DND-41 (cell line): ENCODE measurements at regions not wholly inside any gene's neighbourhood (a gene's known extent, or its start where the extent isn't known, plus 50 kb on each side); places are given as distances from the start of the nearest gene placed in this dataset.

Experiments used
- ATAC-seq: fragments of 200-7000 bp; cut with Tn5 transposase; 3 replicates; pipeline ENCODE4 v1.9.1; 2021; ENCODE audit warnings: low read depth; ENCODE audit not compliant: insufficient read depth
- DNase-seq: peaks from one replicate; pipeline ENCODE4 v3.0.0-alpha.2; 2020
- H2AFZ ChIP-seq: 2 replicates; pipeline ENCODE4 v1.6.0; 2012; ENCODE audit warnings: low read depth, low read length
- H3K27ac ChIP-seq: 2 replicates; pipeline ENCODE4 v1.5.1; 2012; ENCODE audit warnings: low read length, inconsistent platforms
- H3K27me3 ChIP-seq: fragments of 200-600 bp; sonication (generic); 2 replicates; pipeline ENCODE4 v1.6.0; 2012; ENCODE audit warnings: low read length, mild to moderate bottlenecking, inconsistent platforms; ENCODE audit not compliant: insufficient read depth, poor library complexity
- H3K36me3 ChIP-seq: 2 replicates; pipeline ENCODE4 v1.5.1; 2012; ENCODE audit warnings: low read length, inconsistent platforms; ENCODE audit not compliant: insufficient read depth
- H3K4me1 ChIP-seq: 2 replicates; pipeline ENCODE4 v1.5.1; 2012; ENCODE audit warnings: mild to moderate bottlenecking, low read length; ENCODE audit not compliant: insufficient read depth
- H3K4me2 ChIP-seq: 2 replicates; pipeline ENCODE4 v1.6.0; 2012; ENCODE audit warnings: mild to moderate bottlenecking, moderate library complexity, low read length, inconsistent platforms; ENCODE audit not compliant: insufficient read depth
- H3K4me3 ChIP-seq, 2 experiments: fragments of 200-600 bp in 1 of 2; shearing (Covaris generic) in 1 of 2; 2 replicates each; pipeline ENCODE4 v1.5.1; 2012 to 2016; ENCODE audit warnings: inconsistent platforms in 2 of 2, low read length in 2 of 2, mild to moderate bottlenecking in 2 of 2, low read depth in 1 of 2, moderate library complexity in 1 of 2
- H3K79me2 ChIP-seq: 2 replicates; pipeline ENCODE4 v1.6.0; 2012; ENCODE audit warnings: low read length, inconsistent platforms; ENCODE audit not compliant: insufficient read depth
- H3K9ac ChIP-seq: 2 replicates; pipeline ENCODE4 v1.6.0; 2012; ENCODE audit warnings: low read depth, mild to moderate bottlenecking, inconsistent platforms, low read length, moderate library complexity
- H3K9me3 ChIP-seq: 2 replicates; pipeline ENCODE4 v1.5.1; 2012; ENCODE audit warnings: low read length, moderate library complexity, mild to moderate bottlenecking, inconsistent platforms; ENCODE audit not compliant: insufficient read depth, severe bottlenecking
- H4K20me1 ChIP-seq: 2 replicates; pipeline ENCODE4 v1.6.0; 2012; ENCODE audit warnings: low read length; ENCODE audit not compliant: insufficient read depth
- EZH2 ChIP-seq: IDR thresholded peaks from 3 replicates; pipeline ENCODE4 v1.6.1; 2012; ENCODE audit warnings: borderline replicate concordance, low read depth, mild to moderate bottlenecking, moderate library complexity, low read length, inconsistent platforms; ENCODE audit not compliant: severe bottlenecking
- TF ChIP-seq, protein P1 (sequence below): IDR thresholded peaks from 2 replicates; pipeline ENCODE4 v1.5.1; 2012; ENCODE audit warnings: borderline replicate concordance, low read length, moderate library complexity, mild to moderate bottlenecking; ENCODE audit not compliant: poor library complexity, severe bottlenecking; ENCODE audit errors: extremely low read depth

DNA sequence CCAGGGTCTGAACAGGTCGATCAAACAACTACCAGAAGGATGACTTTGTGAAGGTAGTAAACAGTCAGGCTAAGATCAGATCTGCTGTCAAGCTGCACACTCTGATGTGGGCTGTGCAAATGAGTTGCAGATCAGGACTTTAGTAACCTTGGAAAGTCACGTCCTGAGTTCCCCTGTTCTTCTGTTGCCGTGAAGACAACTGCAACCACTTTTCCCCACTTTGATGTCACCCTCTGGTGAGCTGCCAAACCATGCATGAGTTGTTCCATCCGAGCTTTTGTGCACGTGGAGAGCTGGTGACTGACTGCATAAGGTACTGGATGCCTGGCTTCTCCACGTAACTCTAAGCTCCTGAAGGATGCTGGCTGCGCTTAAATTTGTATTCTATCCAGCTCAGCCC is 111.0 kb downstream of the CD83 start:
- Histone ChIP-seq H3K27me3 (no peaks in the 10 kb centered on the region), H3K4me3 (no peak overlapping the region), H2AFZ (peak overlapping the region; percentile 6; the same call in 1 of the 2 replicates), H3K9me3 (no peaks in the 10 kb centered on the region), H3K79me2 (no peaks in the 10 kb centered on the region), H4K20me1 (no peaks in the 10 kb centered on the region), H3K27ac (peak overlapping the region; percentile 44), H3K4me1 (peaks cover 49% of the 10 kb centered on the region), H3K9ac (no peak overlapping the region), H3K36me3 (no peaks in the 10 kb centered on the region), H3K4me2 (no peak overlapping the region)
- ATAC-seq (peak; percentile 84), DNase-seq (peak; percentile 78)
- TF ChIP-seq EZH2, result no peak

DNA sequence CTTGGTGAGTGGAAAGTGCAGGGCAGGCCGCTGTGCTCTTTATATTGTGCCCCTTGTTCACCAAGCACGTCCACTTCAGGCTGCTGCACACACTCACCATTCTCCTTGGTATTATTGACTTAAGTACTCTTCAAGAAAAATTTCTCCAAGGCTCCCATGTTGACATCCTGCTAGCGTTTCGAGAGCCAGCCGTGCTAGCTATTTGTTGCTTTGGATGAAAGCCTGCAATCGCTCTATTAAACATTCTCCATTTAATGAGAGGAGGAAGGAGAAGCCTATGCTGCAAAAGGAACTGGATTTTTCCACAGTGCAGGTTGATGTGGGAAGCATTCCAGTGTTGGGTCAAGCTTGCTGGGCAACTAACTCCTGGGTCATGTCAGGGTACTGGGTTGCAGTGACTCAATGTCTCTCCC is 113.5 kb downstream of the CD83 start:
- no peak for TF ChIP-seq EZH2
- TF ChIP-seq, protein P1, sequence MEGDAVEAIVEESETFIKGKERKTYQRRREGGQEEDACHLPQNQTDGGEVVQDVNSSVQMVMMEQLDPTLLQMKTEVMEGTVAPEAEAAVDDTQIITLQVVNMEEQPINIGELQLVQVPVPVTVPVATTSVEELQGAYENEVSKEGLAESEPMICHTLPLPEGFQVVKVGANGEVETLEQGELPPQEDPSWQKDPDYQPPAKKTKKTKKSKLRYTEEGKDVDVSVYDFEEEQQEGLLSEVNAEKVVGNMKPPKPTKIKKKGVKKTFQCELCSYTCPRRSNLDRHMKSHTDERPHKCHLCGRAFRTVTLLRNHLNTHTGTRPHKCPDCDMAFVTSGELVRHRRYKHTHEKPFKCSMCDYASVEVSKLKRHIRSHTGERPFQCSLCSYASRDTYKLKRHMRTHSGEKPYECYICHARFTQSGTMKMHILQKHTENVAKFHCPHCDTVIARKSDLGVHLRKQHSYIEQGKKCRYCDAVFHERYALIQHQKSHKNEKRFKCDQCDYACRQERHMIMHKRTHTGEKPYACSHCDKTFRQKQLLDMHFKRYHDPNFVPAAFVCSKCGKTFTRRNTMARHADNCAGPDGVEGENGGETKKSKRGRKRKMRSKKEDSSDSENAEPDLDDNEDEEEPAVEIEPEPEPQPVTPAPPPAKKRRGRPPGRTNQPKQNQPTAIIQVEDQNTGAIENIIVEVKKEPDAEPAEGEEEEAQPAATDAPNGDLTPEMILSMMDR, result no peak
- Histone ChIP-seq H3K36me3 (no peaks in the 10 kb centered on the region), H2AFZ (no peak overlapping the region), H3K4me3 (no peak overlapping the region), H3K4me2 (no peak overlapping the region), H3K27ac (no peak overlapping the region), H4K20me1 (no peaks in the 10 kb centered on the region), H3K9me3 (no peaks in the 10 kb centered on the region), H3K27me3 (no peaks in the 10 kb centered on the region), H3K79me2 (no peaks in the 10 kb centered on the region), H3K9ac (no peak overlapping the region), H3K4me1 (peaks cover 28% of the 10 kb centered on the region)
- no peak for ATAC-seq
- no peak for DNase-seq

DNA sequence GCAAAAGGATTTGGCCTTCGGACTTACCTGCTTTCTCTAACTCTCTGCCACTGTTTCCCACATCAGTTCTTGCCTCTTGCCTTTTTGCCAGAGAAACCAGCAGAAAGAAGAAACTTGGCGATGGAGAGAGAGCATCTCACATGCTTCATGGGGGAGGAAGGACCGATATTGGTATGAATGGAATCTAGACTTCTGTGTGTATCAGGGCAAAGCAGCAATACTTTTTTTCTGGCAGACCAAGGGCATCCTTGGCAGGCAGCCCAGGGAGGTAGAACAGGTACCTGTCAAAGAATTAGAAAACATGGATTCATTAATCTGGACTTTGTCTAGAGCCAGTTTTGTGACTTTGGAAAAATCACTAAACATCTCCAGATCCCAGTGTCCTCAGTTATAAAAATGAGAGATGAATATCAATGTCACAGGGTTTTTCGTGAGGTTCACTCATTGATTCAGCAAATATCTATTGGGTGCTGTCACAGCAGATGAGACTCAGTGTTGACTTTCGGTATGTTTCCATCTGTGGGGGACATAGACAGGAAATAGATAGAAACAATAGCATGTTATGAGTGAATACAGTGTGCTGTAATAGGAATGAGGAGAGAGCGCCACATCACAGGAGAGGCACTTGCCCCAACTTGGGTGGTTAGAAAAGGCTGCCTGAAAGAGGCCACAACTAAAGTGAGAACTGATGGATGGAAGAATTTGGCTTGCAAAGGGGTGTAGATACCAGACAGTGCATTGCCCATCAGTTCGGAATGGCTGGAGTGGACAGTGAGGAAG is 114.1 kb downstream of the CD83 start:
- Histone ChIP-seq H3K4me2 (no peak overlapping the region), H3K27me3 (no peaks in the 10 kb centered on the region), H3K27ac (peak overlapping the region; percentile 15; the same call in 1 of the 2 replicates), H3K9me3 (no peaks in the 10 kb centered on the region), H3K4me1 (peaks cover 28% of the 10 kb centered on the region), H3K9ac (no peak overlapping the region), H3K36me3 (no peaks in the 10 kb centered on the region), H3K4me3 (no peak overlapping the region), H4K20me1 (no peaks in the 10 kb centered on the region), H3K79me2 (no peaks in the 10 kb centered on the region), H2AFZ (no peak overlapping the region)
- TF ChIP-seq, protein P1, result no peak
- TF ChIP-seq EZH2, result no peak
- ATAC-seq (peak; percentile 76), DNase-seq (peak; percentile 53)

DNA sequence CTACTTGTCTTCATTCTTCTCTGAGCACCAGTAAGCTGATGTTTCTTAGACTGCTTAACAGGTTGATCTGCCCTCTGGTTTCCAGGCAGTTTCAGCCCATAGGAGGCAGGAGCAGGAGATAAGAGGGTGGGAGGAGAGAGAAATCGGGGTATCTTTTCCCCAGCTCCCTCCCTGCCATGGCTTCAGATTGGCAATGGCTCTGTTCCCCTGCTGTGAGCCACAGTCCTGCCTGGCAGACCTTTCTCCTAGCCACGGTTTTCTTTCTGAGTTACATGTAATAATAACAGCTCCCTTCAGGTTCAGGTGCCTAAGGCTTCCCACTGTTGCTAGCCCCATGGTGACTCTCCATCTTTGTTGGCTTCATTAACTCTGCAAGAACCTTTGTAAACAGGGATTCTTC is 115.3 kb downstream of the CD83 start:
- H3K4me2 ChIP-seq, result no peak overlapping the region
- H3K27ac ChIP-seq, result 0 out of 2 replicates have a peak overlapping the region, but pooled peaks have one; percentile 3
- H3K9ac ChIP-seq, result no peak overlapping the region
- H3K9me3 ChIP-seq, result no peaks in the 10 kb centered on the region
- no peaks in the 10 kb centered on the region for H3K27me3 ChIP-seq
- H3K4me3 ChIP-seq, result no peak overlapping the region
- no peaks in the 10 kb centered on the region for H3K79me2 ChIP-seq
- no peak for DNase-seq
- H4K20me1 ChIP-seq, result no peaks in the 10 kb centered on the region
- ATAC-seq, result no peak
- no peaks in the 10 kb centered on the region for H3K36me3 ChIP-seq
- H2AFZ ChIP-seq, result no peak overlapping the region
- TF ChIP-seq, protein P1, result no peak
- no peak for TF ChIP-seq EZH2
- H3K4me1 ChIP-seq, result peaks cover 23% of the 10 kb centered on the region
